ENCODE measurements at regions not wholly inside any gene's neighbourhood (a gene's known extent, or its start where the extent isn't known, plus 50 kb on each side); places are given as distances from the start of the nearest gene placed in this dataset.
"Not testable (repeated sequence)": the region's sequence is repeated elsewhere in the genome, so short reads cannot be mapped to it uniquely, and the experiment has no call there.

- no peak for DNase-seq
These were observed 1887.8 kb upstream of the CELF4 start for GRCh38 chr18:39453356-39453755.

DNA sequence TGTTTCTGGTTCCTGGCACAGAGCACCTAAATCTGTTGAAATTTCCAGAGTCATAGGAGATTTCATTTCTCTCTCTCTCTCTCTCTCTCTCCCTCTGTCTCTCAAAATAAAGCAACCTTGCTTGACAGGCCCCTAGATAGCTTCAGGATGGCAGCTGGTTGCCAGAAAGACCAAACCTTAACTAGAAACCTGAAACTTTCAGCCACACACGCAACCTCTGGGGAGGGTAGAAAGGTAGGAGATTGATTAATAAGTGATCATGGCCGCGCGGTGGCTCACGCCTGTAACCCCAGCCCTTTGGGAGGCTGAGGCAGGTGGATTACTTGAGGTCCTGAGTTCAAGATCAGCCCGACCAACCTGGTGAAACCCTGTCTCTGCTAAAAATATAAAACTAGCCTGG, 1885.4 kb upstream of the CELF4 start:
- no peak for DNase-seq

GRCh38 chr18:39449566-39449965, 1884.0 kb upstream of the CELF4 start:
- DNase-seq: no peak

- no peak for DNase-seq
These were observed 1883.3 kb upstream of the CELF4 start for GRCh38 chr18:39448942-39449341.

DNA sequence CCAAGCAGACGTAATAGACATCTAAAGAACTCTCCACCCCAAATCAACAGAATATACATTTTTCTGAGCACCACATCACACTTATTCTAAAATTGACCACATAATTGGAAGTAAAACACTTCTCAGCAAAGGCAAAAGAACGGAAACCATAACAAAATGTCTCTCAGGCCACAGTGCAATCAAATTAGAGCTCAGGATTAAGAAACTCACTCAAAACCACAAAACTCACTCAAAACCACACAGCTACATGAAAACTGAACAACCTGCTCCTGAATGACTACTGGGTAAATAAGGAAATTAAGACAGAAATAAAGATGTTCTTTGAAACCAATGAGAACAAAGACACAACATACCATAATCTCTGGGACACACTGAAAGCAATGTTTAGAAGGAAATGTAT, 1879.4 kb upstream of the CELF4 start:
- not testable (repeated sequence) for DNase-seq

DNA sequence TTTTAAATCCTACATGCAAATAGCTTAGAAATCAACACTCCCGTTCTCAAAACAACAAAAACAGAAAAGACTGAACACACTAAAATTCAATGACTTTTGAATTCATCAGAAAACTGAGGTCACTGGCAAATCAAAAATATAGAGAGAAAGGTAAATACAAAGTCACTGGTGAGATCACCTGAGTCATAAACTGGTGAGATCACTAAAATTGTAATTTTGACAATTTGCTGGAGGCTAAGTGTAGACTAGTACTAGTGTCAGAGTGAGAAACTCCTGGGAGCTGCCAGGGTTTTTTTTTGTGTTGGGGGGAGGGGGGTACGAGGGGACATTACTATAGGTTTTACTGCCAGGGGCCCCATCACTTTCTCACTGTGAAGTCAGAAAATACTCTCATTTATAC, 1876.0 kb upstream of the CELF4 start:
- DNase-seq: no peak

DNA sequence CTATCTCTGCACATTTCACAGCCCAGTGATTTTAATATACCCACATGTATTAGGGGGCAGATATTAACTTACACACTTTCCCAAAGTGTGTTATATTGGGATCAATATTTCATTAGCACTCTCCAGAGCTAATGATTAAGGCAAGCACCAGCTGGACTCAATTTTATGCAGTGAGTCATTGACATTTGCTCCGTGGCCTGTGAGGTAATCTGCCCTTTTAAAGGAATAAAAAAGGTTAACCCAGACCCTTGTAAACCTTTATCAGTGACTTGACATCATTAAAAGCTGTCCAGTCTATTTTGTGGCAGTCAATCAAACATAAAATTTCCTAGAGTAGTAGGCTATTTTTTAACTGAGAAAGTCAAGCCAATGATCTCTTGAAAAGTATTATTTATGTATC, 1870.4 kb upstream of the CELF4 start:
- no peak for DNase-seq

DNA sequence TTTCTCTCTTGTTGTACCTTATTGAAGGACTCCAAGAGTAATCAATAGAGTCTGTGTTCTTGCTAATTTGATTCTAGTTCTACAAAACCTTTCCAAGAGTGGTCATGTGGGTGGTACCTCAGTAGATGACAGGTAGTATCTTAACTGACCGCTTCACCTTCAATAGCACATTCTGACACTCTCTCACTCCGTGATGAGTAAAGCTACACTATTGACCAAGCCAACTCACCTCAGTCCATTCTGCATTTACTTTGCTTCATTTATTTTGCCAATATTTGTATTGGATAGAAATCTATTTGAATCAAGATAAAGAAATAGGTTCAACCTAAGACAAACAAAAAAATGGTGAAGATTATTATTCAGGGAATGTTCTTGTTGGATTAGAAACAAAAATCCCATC, 1869.6 kb upstream of the CELF4 start:
- DNase-seq: no peak

DNA sequence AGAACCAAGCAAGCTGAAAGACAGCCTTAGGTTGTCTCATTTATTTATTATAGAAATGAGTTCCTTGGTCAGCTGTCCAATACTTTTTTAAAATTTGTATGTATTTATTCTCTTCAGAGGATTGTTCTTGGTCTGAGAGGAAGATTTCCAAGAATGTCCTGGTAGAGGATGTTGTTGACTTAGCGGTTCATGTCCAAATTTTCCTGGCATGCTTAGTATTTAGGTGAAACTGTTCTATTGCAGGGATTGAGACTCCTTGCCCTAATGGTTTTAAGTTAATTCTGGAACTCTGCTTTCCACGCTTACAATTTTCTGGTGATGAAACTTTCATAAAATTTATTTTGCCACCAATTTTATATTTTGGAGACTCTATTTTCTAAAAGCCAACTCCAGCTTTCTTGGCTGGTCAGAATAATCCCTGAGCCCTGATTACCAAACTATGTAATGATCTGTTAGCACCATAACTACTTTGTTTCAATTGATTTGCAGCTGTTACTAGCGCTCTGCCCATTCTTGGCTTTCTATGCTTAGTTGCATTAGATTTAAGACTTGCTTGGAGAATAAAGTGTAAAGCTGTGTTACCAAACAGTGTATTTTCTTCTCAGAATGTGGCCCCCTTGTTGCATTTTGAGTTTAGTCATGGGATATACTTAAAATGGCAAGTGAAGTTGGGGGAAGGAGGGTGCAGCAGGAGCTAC, 1868.8 kb upstream of the CELF4 start:
- no peak for DNase-seq

GRCh38 chr18:39425172-39425850, 1859.7 kb upstream of the CELF4 start:
- no peak for DNase-seq

GRCh38 chr18:39424261-39424660, 1858.7 kb upstream of the CELF4 start:
- no peak for DNase-seq

DNA sequence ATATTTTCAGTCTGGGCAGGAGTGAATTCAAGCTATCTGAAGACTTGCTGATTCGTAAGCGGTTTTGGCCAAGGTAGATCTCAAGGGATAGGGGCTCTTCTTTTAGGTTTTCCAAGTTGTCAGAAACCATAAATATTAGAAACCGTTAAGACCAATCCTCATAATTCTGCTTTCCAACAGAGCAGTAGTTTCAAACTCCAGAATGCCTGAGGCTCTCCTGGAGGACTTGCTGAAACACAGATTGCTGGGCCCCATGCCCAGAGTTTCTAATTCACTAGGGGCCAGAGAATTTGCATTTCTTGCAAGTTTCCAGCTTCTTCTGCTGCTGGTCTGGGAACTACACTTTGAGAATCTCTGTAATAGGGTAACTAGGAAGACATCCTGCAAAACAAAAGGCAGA, 1855.7 kb upstream of the CELF4 start:
- DNase-seq: no peak

GRCh38 chr18:39419315-39419714, 1853.7 kb upstream of the CELF4 start:
- DNase-seq: no peak

DNA sequence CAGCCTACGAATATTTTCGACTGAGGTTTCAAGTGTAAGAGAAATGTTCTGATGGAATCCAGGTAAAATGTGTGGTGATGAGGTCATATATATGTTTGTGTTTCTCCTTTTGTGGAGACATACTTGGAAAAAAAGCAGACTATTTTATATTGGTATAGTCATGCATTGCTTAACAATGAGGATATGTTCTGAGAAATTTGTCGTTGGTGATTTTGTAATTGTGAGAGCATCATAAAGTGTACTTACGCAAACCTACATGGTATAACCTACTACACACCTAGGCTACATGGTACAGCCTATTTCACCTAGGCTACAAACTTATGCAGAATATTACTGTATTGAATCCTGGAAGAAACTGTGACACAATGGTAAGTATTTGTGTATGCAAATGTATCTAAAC, 1849.9 kb upstream of the CELF4 start:
- DNase-seq: no peak

DNA sequence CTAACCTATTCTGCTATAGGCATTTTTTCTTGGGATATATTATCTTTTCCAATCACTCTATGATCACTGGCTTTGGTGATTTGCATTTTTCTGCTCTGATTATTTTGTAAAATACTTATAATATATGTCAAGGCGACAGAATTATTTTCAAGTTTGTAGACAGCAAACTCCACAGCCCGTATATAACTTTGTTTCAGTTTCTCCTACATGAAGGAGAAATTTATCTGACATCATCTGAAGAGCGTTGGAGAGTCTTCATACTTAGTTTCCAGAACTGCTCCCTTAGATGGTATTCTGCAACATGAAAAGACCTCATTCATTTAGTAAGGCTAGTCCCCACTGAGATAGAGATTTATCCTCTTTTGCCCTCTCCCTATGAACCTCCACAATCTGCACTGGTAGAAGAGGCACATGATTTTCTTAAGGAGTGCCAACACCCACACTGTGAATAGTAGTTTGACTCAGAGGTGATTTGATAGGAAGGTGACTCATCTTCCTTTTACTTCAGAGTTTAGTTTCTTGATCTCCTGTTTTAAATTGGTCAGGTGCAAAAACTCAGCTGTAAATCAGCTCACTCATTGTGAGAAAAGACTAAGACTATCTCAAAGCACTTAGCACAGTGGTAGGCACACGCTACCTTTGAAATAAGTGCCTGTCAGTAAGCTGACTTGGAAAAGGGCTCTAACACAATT, 1848.6 kb upstream of the CELF4 start:
- DNase-seq: no peak

DNA sequence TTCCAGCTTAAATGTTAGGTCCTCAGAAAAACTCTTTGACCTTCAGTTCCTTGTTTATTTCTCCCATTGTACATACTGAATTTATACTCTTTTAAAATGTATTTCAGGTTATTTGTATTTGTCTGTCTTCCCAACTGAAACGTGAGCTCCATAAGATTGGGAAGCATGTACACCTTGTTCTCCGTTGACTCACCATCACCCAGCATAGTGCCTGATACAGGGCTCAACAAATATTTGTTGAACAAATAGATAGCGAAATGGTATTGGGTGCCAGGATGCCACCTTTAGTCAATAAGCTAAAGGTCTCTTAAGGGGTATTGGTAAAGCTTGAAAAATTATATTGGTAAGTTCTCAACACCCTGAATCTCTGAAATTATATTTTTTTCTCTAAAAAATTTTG, 1841.3 kb upstream of the CELF4 start:
- DNase-seq: no peak

DNA sequence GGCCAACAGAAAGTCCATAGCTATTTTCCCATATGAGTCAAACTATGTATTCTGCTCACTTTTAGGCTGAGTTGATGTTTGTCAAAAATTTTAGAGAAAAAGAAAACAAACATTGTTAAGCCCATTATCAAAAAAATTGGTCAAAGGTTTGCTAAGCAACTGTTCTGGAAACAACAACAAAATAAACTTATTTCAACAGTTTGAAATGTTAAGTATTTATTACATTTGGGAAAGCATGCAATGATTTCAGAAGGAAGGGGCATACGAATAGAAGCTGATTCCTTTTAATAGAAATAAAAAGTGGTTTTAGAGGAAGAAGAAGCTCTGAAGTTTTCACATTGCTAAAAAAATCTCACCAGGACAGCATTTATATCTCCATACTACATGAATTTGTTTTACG, 1837.5 kb upstream of the CELF4 start:
- no peak for DNase-seq

- DNase-seq: no peak
These were observed 1834.1 kb upstream of the CELF4 start for GRCh38 chr18:39399662-39400061.

DNA sequence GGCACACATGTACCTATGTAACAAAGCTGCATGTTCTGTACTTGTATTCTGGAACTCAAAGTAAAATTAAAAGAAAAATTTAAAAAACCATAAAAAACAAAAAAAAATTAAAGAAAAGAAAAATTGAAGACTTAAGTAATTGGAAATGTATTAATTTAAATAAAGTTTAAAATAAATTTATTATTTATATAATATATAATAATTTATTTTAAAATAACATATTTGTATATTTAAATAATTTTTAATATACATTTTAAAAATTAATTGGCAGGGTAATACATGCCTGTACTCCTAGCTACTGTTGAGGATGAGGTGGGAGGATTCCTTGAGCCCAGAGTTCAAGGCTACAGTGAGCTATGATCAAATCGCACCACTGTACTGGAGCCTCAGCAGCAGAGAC, 1830.6 kb upstream of the CELF4 start:
- no peak for DNase-seq

GRCh38 chr18:39389800-39390379, 1824.3 kb upstream of the CELF4 start:
- DNase-seq: no peak

- no peak for DNase-seq
These were observed 1815.3 kb upstream of the CELF4 start for GRCh38 chr18:39380866-39381265.

DNA sequence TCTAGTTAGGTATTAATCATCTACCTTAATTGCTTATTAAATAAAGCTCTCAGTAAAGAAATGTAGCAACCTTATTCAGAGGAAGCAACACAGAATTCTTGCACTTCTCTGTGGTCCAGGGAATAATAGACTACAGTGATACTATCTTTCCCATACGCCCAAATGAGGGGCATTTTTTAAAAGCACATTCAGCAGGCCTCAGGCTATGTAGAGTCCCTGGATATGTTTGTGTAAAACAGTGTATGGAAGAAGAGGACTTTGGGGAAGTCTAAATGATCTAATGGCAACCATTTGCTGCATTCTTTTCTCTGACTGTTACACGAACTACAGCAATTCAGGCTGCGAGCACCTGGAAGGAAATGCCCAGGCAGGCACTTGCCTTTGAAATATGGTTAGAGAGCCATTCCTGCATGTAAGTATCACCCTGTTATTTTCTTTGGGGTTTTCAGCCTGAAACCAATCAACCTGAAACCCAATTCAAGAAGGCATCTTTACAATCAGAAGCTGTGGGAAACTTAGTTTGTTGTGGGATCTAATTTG, 1814.7 kb upstream of the CELF4 start:
- no peak for DNase-seq

DNA sequence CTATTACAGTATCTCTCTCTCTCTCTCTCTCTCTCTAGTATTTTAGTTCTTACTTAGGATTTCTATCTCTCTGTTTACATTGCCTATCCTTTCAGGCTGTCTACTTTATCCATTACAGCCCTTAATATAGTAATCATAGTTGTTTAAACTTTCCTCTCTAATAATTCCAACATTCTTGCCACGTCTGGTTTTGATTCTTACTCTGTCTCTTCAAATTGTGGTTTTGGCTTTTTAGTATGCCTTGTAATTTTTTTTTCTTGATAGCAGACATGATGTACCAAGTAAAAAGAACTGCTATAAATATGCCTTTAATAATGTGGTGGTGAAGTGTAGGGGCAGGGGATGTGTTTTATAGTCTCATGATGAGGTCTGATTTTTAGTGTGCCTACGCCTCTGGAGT, 1809.5 kb upstream of the CELF4 start:
- DNase-seq: no peak

- no peak for DNase-seq
These were observed 1806.4 kb upstream of the CELF4 start for GRCh38 chr18:39371996-39372395.
